Breast epithelium (tissue), 4 donors: ENCODE measurements at regions not wholly inside any gene's neighbourhood (a gene's known extent, or its start where the extent isn't known, plus 50 kb on each side); places are given as distances from the start of the nearest gene placed in this dataset.

ENCODE experiments used
- DNase-seq, 2 donors: peaks; one replicate each; pipeline ENCODE4 v3.0.0-alpha.2; 2019; ENCODE audit warnings: low spot score in 2 of 2
- H3K27ac ChIP-seq, 2 donors: fragments of 200-600 bp; sonication (generic) in 1 of 2; one replicate each; pipeline ENCODE4 v1.5.1; 2016 to 2019; ENCODE audit warnings: mild to moderate bottlenecking in 1 of 2
- H3K27me3 ChIP-seq, 2 donors: fragments of 200-600 bp; sonication (generic) in 1 of 2; one replicate each; pipeline versions ENCODE4 v1.5.1 to v1.6.0; 2017 to 2019; ENCODE audit warnings: control low read depth in 1 of 2, mild to moderate bottlenecking in 1 of 2
- H3K36me3 ChIP-seq: fragments of 200-600 bp; one replicate; pipeline ENCODE4 v1.5.1; 2019
- H3K4me1 ChIP-seq, 2 donors: fragments of 200-600 bp; sonication (generic); one replicate each; pipeline ENCODE4 v1.5.1; 2016 to 2019; ENCODE audit warnings: control low read depth in 1 of 2
- H3K4me3 ChIP-seq, 3 donors: fragments of 200-600 bp; sonication (generic); 1 replicate in 2 of 3; 2 replicates in 1 of 3; pipeline ENCODE4 v1.5.1; 2016 to 2019; ENCODE audit warnings: mild to moderate bottlenecking in 3 of 3, moderate library complexity in 2 of 3
- H3K9me3 ChIP-seq, 2 donors: fragments of 200-600 bp; sonication (generic) in 1 of 2; one replicate each; pipeline ENCODE4 v1.5.1; 2016 to 2019; ENCODE audit warnings: control low read depth in 1 of 2
- POLR2A ChIP-seq: fragments of 450-650 bp; IDR thresholded peaks from one replicate; pipeline ENCODE4 v1.6.1; 2016; ENCODE audit warnings: antibody characterized with exemption, mild to moderate bottlenecking, moderate library complexity
- POLR2AphosphoS5 ChIP-seq, 3 donors: sonication (generic); formaldehyde crosslinking; IDR thresholded peaks; one replicate each; pipeline ENCODE4 v1.6.1; 2017; ENCODE audit warnings: antibody characterized with exemption in 3 of 3
- intact Hi-C: fragments of 100-400 bp; cut with DNase I; formaldehyde crosslinking; loops from one replicate; pipeline ENCODE4 v1.15.1; 2023; ENCODE audit warnings: low total_unique reads
- TF ChIP-seq, protein P1 (sequence below), 3 donors: fragments of 450-650 bp; IDR thresholded peaks; one replicate each; pipeline ENCODE4 v1.5.1; 2016 to 2017; ENCODE audit warnings: antibody characterized with exemption in 3 of 3, mild to moderate bottlenecking in 3 of 3, moderate library complexity in 3 of 3

- H3K4me1 ChIP-seq, result no peaks in the 10 kb centered on the region
- H3K36me3 ChIP-seq, result no peaks in the 10 kb centered on the region
- no peak for TF ChIP-seq POLR2AphosphoS5 (IDR thresholded peaks at IDR 0.05)
- TF ChIP-seq POLR2A, result no peak
- TF ChIP-seq, protein P1, sequence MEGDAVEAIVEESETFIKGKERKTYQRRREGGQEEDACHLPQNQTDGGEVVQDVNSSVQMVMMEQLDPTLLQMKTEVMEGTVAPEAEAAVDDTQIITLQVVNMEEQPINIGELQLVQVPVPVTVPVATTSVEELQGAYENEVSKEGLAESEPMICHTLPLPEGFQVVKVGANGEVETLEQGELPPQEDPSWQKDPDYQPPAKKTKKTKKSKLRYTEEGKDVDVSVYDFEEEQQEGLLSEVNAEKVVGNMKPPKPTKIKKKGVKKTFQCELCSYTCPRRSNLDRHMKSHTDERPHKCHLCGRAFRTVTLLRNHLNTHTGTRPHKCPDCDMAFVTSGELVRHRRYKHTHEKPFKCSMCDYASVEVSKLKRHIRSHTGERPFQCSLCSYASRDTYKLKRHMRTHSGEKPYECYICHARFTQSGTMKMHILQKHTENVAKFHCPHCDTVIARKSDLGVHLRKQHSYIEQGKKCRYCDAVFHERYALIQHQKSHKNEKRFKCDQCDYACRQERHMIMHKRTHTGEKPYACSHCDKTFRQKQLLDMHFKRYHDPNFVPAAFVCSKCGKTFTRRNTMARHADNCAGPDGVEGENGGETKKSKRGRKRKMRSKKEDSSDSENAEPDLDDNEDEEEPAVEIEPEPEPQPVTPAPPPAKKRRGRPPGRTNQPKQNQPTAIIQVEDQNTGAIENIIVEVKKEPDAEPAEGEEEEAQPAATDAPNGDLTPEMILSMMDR (IDR thresholded peaks at IDR 0.05), result no peak
- H3K27me3 ChIP-seq, result no peaks in the 10 kb centered on the region
- no peaks in the 10 kb centered on the region for H3K9me3 ChIP-seq
- no peak overlapping the region for H3K4me3 ChIP-seq
- intact Hi-C loops, result no loop called here
- H3K27ac ChIP-seq, result peak overlapping the region; percentile 43 to 48
- DNase-seq, result peak in 1 of 2 donors; percentile 63
These were observed 80.8 kb upstream of the STMND1 start for GRCh38 chr6:17020889-17021538.

- Histone ChIP-seq H3K27me3 (no peaks in the 10 kb centered on the region), H3K27ac (no peak overlapping the region), H3K9me3 (no peaks in the 10 kb centered on the region), H3K4me1 (no peaks in the 10 kb centered on the region), H3K36me3 (no peaks in the 10 kb centered on the region), H3K4me3 (no peak overlapping the region)
- DNase-seq, result no peak
- intact Hi-C loops, result no loop called here
- no peak for TF ChIP-seq POLR2AphosphoS5 (IDR thresholded peaks at IDR 0.05)
- TF ChIP-seq, protein P1 (IDR thresholded peaks at IDR 0.05), result no peak
- no peak for TF ChIP-seq POLR2A
These were observed 83.4 kb upstream of the STMND1 start for GRCh38 chr6:17018425-17018824.

DNA sequence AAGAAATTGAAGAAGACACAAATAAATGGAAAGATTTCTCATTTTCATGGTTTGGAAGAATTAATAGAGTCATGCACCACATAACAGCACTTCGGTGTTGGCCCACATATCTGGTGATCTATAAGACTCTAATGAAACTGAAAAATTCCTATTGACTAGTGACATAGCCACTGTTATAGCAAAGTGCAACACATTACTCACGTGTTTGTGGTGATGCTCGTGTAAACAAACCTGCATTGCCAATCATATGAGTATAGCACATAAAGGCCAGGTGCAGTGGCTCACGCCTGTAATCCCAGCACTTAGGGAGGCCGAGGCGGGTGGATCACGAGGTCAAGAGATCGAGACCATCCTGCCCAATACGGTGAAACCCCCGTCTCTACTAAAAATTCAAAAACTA lies 84.4 kb upstream of the STMND1 start:
- Histone ChIP-seq H3K27ac (no peak overlapping the region), H3K27me3 (no peaks in the 10 kb centered on the region), H3K36me3 (no peaks in the 10 kb centered on the region), H3K9me3 (no peaks in the 10 kb centered on the region), H3K4me3 (no peak overlapping the region), H3K4me1 (no peaks in the 10 kb centered on the region)
- intact Hi-C loops, result no loop called here
- no peak for DNase-seq
- TF ChIP-seq POLR2A, result no peak

DNA sequence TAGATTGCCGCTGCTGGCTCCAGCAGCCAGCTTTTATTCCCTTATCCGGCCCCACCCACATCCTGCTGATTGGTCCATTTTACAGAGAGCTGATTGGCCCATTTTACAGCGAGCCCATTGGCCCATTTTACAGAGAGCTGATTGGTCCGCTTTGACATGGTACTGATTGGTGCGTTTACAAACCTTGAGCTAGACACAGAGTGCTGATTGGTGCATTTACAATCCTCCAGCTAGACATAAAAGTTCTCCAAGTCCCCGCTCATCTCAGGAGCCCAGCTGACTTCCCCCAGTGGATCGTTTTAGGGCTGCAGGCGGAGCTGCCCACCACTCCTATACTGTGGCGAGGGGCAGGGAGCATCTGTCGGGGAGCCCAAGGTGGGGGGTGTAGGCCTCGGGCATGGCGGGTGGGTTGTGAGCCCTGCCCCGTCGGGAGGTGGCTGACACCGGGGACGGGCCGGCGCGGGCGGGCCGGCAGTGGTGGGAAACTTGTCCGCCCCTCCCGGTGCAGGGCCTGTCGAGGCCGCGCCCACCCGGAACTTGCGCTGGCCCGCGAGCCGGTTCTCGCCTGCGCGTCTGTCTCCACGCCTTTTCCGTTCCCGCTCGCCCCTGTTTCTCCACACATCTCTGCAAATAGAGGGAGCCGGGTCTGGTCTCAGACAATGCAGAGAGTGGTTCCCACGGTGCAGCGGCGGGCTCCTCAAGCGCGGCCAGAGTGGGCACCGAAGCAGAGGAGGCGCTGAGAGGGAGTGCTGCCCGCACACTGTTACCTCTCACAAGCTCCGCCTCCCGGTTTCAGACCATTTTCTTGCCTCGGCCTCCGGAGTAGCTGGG lies 86.1 kb upstream of the STMND1 start:
- Histone ChIP-seq H3K27ac (no peak overlapping the region), H3K36me3 (no peaks in the 10 kb centered on the region), H3K4me3 (peak overlapping the region; percentile 40 to 51 (median 40)), H3K9me3 (no peaks in the 10 kb centered on the region), H3K4me1 (no peaks in the 10 kb centered on the region), H3K27me3 (no peaks in the 10 kb centered on the region)
- no peak for TF ChIP-seq POLR2AphosphoS5 (IDR thresholded peaks at IDR 0.05)
- TF ChIP-seq, protein P1 (IDR thresholded peaks at IDR 0.05), result no peak
- no peak for TF ChIP-seq POLR2A
- DNase-seq, result no peak
- intact Hi-C loops, result no loop called here

GRCh38 chr6:17015144-17015543 lies 86.7 kb upstream of the STMND1 start:
- Histone ChIP-seq H3K4me1 (no peaks in the 10 kb centered on the region), H3K4me3 (no peak overlapping the region), H3K36me3 (no peaks in the 10 kb centered on the region), H3K27ac (no peak overlapping the region), H3K27me3 (no peaks in the 10 kb centered on the region), H3K9me3 (no peaks in the 10 kb centered on the region)
- intact Hi-C loops, result no loop called here
- DNase-seq, result no peak
- no peak for TF ChIP-seq POLR2AphosphoS5 (IDR thresholded peaks at IDR 0.05)
- TF ChIP-seq, protein P1 (IDR thresholded peaks at IDR 0.05), result no peak
